T-helper 22 cell (primary cell): ENCODE measurements at regions not wholly inside any gene's neighbourhood (a gene's known extent, or its start where the extent isn't known, plus 50 kb on each side); places are given as distances from the start of the nearest gene placed in this dataset.
"Not testable (repeated sequence)": the region's sequence is repeated elsewhere in the genome, so short reads cannot be mapped to it uniquely, and the experiment has no call there.

Experiments
- DNase-seq: peaks from one replicate; pipeline ENCODE4 v3.0.0-alpha.2; 2020; ENCODE audit warnings: low read depth

GRCh38 chr1:166490437-166490991 lies 323.7 kb upstream of the FAM78B start:
- DNase-seq = no peak

- DNase-seq = not testable (repeated sequence)
These were observed 327.0 kb upstream of the FAM78B start for GRCh38 chr1:166493765-166494164.

GRCh38 chr1:166507347-166507746 lies 331.9 kb upstream of the POGK start:
- no peak for DNase-seq

- no peak for DNase-seq
These were observed 327.5 kb upstream of the POGK start for GRCh38 chr1:166511761-166512160.

- no peak for DNase-seq
These were observed 325.2 kb upstream of the POGK start for GRCh38 chr1:166514067-166514466.

- no peak for DNase-seq
These were observed 311.5 kb upstream of the POGK start for GRCh38 chr1:166527752-166528151.

GRCh38 chr1:166538646-166539045 lies 300.6 kb upstream of the POGK start:
- no peak for DNase-seq

- DNase-seq = no peak
These were observed 295.2 kb upstream of the POGK start for GRCh38 chr1:166544036-166544435.

- no peak for DNase-seq
These were observed 294.7 kb upstream of the POGK start for GRCh38 chr1:166544561-166544960.

- DNase-seq = no peak
These were observed 286.6 kb upstream of the POGK start for GRCh38 chr1:166552706-166553105.

- no peak for DNase-seq
These were observed 268.3 kb upstream of the POGK start for GRCh38 chr1:166570954-166571353.

- no peak for DNase-seq
These were observed 266.1 kb upstream of the POGK start for GRCh38 chr1:166573199-166573598.

GRCh38 chr1:166579557-166580501 lies 259.4 kb upstream of the POGK start:
- no peak for DNase-seq

GRCh38 chr1:166588741-166589140 lies 250.5 kb upstream of the POGK start:
- DNase-seq = no peak

- DNase-seq = no peak
These were observed 249.1 kb upstream of the POGK start for GRCh38 chr1:166590161-166590560.

GRCh38 chr1:166594646-166595045 lies 244.6 kb upstream of the POGK start:
- DNase-seq = no peak

GRCh38 chr1:166597516-166597915 lies 241.8 kb upstream of the POGK start:
- DNase-seq = no peak

- DNase-seq = no peak
These were observed 238.7 kb upstream of the POGK start for GRCh38 chr1:166600574-166600973.

- no peak for DNase-seq
These were observed 237.5 kb upstream of the POGK start for GRCh38 chr1:166601650-166602278.

GRCh38 chr1:166602801-166603200 lies 236.5 kb upstream of the POGK start:
- not testable (repeated sequence) for DNase-seq

GRCh38 chr1:166603296-166603695 lies 236.0 kb upstream of the POGK start:
- DNase-seq = no peak

- no peak for DNase-seq
These were observed 234.1 kb upstream of the POGK start for GRCh38 chr1:166605137-166605536.

GRCh38 chr1:166612886-166613285 lies 226.4 kb upstream of the POGK start:
- no peak for DNase-seq
